ENCODE measurements at regions not wholly inside any gene's neighbourhood (a gene's known extent, or its start where the extent isn't known, plus 50 kb on each side); places are given as distances from the start of the nearest gene placed in this dataset.

DNA sequence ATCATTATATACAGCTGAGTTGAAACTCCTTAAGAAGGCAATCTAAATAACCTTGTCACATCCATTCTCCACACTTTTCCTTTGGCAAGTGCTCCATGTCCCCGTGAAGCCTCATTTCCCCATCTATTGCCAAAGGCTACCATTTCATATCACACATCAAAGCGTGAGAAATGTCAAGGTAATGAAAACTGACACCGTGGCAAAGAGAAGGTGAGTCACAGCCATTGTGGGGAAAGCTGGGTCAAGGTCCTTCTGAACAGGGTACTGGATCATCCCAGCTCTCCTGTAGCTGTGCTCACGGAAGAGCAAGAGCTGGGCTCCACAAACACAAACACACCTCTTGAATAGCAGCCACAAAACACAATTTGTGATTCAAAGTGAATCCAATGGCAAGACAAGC is 58.2 kb upstream of the REG3G start:
- TF ChIP-seq, protein P1, sequence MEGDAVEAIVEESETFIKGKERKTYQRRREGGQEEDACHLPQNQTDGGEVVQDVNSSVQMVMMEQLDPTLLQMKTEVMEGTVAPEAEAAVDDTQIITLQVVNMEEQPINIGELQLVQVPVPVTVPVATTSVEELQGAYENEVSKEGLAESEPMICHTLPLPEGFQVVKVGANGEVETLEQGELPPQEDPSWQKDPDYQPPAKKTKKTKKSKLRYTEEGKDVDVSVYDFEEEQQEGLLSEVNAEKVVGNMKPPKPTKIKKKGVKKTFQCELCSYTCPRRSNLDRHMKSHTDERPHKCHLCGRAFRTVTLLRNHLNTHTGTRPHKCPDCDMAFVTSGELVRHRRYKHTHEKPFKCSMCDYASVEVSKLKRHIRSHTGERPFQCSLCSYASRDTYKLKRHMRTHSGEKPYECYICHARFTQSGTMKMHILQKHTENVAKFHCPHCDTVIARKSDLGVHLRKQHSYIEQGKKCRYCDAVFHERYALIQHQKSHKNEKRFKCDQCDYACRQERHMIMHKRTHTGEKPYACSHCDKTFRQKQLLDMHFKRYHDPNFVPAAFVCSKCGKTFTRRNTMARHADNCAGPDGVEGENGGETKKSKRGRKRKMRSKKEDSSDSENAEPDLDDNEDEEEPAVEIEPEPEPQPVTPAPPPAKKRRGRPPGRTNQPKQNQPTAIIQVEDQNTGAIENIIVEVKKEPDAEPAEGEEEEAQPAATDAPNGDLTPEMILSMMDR (IDR thresholded peaks at IDR 0.05; ENCODE audit: low read length), result no peak
- TF ChIP-seq EZH2 (IDR thresholded peaks at IDR 0.05; ENCODE audit: borderline replicate concordance, low read length), result no peak

Data from OCI-LY1 (cell line).